HG03064 (cell line): ENCODE measurements at regions not wholly inside any gene's neighbourhood (a gene's known extent, or its start where the extent isn't known, plus 50 kb on each side); places are given as distances from the start of the nearest gene placed in this dataset.
"Not testable (repeated sequence)": the region's sequence is repeated elsewhere in the genome, so short reads cannot be mapped to it uniquely, and the experiment has no call there.

ENCODE experiments used
- ATAC-seq: cut with Tn5 transposase; IDR thresholded peaks from one replicate; pipeline ENCODE4 v1.9.1; 2021; ENCODE audit warnings: low read depth; ENCODE audit not compliant: unreplicated experiment

DNA sequence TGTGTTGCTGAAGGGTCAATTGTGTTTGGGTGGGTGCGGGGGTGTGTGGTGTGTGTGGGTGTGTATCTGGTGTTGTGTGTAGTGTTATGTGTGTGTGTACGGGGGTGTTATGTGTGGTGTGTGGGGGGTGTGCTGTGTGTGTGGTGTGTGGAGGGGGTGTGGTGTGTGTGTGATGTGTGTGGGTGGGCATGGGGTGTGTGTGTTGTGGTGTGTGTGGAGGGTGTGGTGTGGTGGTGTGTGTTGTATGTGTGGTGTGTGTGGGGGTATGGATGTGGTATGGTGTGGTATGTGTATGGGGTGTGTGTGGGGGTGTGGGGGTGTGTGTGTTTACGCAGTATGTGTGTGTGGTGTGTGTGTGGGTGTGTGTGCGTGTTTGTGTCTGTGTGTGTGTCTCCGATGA lies 110.8 kb downstream of the ZNF22 start:
- no peak for ATAC-seq

DNA sequence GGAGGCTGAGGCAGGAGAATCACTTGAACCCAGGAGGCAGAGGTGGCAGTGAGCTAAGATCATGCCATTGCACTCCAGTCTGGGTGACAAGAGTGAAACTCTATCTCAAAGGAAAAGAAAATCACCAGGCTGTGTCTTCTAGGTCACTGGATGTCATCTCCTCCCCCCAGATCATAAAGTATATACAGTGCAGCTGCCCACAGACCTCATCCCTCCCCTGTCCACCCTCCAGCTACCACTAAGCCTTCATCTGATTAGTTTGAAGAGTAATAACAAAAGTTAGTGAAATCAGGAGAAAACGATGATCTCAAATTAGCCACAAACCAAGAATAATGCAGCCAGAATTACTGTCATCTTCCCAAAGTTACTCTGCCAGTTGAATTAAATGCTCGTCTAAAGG lies 117.2 kb downstream of the ZNF22 start:
- not testable (repeated sequence) for ATAC-seq

- ATAC-seq: no peak
Observed at GRCh38 chr10:45118929-45119328, 118.2 kb downstream of the ZNF22 start.

GRCh38 chr10:45122180-45122860 lies 121.6 kb downstream of the ZNF22 start:
- not testable (repeated sequence) for ATAC-seq

DNA sequence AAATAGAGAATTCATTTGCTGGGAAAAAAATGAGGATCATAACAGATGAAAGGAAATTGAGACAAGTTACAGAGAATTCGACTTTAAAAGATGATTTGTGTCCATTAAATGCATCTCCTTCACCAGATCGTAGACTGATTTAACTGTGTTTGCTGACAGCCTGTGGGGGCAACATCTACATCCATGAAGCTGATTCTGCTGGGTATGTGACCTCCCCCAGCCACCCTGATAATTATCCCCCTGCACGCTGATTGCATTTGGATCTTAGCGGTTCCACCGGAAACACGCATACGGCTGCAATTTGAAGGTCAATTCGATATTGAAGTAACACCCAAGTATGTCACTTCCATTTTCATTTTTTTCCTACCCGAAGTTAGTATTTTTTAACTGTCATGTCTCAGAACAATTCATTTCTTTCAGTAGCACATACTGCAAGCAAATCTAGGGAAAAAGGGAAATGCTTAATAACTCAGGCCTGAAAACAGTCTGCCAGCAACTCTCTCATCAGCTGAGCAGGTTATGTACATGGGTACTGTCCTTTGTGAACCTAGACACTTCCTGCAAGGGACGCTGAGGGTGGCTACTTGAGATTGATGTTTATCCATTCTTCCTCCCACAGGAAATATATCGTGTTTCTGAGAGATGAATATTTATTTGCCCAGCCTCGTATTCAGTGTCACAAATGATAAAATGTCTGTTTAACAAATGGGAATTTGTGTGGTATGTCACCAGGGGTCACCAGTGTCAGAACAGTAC lies 134.9 kb downstream of the ZNF22 start:
- ATAC-seq: no peak

GRCh38 chr10:45136256-45136655 lies 135.5 kb downstream of the ZNF22 start:
- ATAC-seq: no peak

DNA sequence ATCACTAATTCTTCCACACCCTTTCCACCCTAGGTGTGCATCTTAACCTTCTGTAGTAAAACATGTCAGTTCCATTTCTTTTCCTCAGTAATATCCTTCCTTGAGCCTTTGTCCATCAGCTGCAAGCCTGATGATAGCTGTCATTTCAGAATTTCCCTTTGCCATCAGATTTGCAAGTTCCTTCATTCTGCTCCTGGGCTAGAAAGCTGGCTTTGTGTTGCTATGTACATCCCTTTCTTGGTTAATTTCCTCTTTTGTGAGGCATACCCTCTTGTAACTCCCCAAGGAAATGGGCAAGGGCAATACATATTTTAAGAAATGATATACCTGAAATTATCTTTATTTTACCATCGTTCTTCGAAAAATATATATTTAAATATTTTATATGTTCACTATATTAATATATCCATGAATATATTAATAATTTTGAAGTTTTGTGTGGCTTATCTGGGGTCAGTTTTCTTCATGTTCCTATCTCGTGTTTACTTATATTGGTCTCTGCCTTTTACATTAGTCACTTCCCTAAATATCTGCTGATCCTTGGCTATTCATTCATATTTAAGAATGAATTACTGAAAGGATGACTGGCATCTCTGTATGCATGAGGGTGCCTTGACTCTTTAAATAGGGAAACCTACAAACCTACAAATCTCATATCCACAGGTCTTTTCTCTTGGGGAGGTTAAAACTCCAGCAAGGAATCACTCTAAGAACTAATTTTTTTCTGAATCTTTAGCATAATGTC lies 143.8 kb downstream of the ZNF22 start:
- ATAC-seq: no peak

DNA sequence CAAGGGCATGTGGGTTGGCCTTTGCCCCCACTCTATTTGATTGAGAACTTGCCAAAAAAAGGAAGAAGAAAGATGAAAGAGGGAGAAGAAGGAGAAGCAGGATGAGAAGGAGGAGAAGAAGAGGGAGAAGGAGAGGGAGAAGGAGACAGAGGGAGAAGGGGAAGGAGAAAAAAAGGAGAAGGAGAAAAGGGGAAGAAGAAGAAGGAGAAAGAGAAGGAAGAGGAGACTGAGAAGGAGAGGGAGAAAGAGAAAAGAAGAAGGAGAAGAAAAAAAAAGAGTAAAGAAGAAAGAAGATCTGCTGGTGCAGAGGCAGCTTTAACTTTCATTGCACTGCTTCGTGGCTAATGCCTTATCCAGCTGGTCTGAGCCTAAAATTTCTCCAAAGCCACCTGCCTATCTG lies 144.4 kb downstream of the ZNF22 start:
- not testable (repeated sequence) for ATAC-seq

DNA sequence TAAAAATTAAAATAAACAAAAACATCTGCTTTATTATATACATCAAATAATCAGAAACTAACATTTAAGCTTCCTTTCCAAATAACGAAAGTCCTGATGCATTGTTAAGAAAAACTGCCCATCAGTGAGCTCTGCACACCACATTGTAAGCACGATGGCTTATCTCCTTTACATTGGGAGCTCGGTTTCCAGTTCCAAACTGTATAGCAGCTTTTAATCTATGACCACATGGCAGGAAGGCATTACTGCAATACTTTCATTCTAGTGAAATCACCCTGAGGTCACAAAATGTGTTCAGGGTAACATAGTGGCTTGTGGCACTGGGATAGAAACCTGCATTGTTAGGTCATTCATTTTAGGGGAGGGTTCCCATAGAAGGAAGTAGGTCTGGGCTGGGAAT lies 146.3 kb downstream of the ZNF22 start:
- ATAC-seq: no peak

- ATAC-seq: no peak
Observed at GRCh38 chr10:45150997-45151396, 150.3 kb downstream of the ZNF22 start.

- ATAC-seq: no peak
Observed at GRCh38 chr10:45151467-45152214, 150.9 kb downstream of the ZNF22 start.

DNA sequence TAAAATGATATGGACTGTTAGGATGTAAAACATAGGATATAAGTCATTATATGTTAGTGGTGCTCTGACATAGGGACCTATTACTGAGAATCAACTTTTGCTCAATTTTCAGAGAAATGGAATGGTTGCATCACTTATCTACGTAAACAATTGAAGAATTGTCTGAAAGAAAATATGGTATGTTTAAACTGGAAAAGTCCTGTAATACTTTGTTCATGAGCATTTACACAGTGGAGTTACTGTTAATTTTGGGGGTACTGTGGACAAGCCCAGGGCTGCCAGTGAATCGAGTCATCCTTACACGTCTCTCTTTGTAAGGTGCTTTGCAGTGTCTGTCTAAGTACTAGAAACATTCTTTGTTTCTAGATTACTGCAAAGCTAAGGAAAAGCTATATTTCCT lies 152.0 kb downstream of the ZNF22 start:
- no peak for ATAC-seq

DNA sequence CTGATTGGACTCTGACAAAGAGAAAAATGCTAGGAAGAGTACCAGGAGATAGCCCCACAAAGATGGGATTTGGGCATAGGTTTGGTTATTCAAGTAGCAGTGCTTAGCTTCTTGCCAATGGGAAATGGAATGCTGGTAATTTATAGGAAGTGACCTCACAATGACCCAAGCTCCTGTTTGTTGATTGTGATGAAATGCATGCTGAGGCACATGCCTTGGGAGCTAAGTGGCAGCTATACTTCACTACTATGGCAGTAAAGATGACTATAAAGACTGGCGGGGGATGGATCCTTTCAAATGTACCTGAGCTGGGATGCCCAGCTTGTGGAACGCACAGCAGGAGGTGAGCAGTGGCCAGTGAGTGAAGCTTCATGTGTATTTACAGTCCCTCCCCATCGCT lies 153.8 kb downstream of the ZNF22 start:
- ATAC-seq: no peak

DNA sequence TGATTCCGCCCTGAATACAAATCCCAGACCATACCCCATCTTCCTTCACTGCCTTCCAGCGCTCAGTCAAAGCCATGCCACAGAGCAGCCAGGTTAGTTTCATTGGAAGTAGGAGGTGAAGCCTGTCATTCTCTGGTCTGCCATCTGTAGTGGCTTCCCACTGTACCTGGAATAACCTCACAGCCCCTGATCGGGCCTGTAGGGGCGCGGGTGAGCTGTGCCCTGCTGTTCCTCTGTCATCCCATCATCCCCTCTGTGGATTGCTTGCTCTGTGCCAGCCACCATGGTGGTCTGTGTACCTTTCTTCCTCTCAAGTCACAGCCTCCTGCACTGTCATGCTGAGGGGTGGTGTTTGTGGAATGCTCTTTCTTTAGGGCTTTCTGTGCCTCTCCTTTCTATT lies 155.1 kb downstream of the ZNF22 start:
- no peak for ATAC-seq

GRCh38 chr10:45160271-45160670 lies 155.1 kb downstream of the OR13A1 start:
- ATAC-seq: no peak

- ATAC-seq: no peak
Observed at GRCh38 chr10:45163315-45163975, 152.0 kb downstream of the OR13A1 start.

GRCh38 chr10:45175520-45176118 lies 139.8 kb downstream of the OR13A1 start:
- ATAC-seq: not testable (repeated sequence)

- ATAC-seq: no peak
Observed at GRCh38 chr10:45179691-45180090, 135.7 kb downstream of the OR13A1 start.

- no peak for ATAC-seq
Observed at GRCh38 chr10:45180507-45180906, 134.9 kb downstream of the OR13A1 start.
